ENCODE measurements at regions not wholly inside any gene's neighbourhood (a gene's known extent, or its start where the extent isn't known, plus 50 kb on each side); places are given as distances from the start of the nearest gene placed in this dataset.

GRCh38 chr3:118754406-118755252, 280.0 kb downstream of the IGSF11 start:
- TF ChIP-seq EZH2 (IDR thresholded peaks at IDR 0.05; ENCODE audit: insufficient read depth, poor library complexity, severe bottlenecking), result no peak
- TF ChIP-seq EZH2phosphoT487 (IDR thresholded peaks at IDR 0.05; ENCODE audit: insufficient read depth, low read depth), result no peak
- no peaks in the 10 kb centered on the region for H3K79me2 ChIP-seq (ENCODE audit: insufficient read depth)
- H3K27me3 ChIP-seq (replicated peaks; ENCODE audit: insufficient read depth), result no peaks in the 10 kb centered on the region
- no peaks in the 10 kb centered on the region for H3K9me3 ChIP-seq (ENCODE audit: low read depth)
- no peaks in the 10 kb centered on the region for H3F3A ChIP-seq (ENCODE audit: insufficient read depth)
- no peak overlapping the region for H3K4me3 ChIP-seq
- no peaks in the 10 kb centered on the region for H3K4me1 ChIP-seq (ENCODE audit: insufficient read depth)
- H4K20me1 ChIP-seq (ENCODE audit: insufficient read depth), result no peaks in the 10 kb centered on the region
- no peak overlapping the region for H3K4me2 ChIP-seq (ENCODE audit: unreplicated experiment)
- in situ Hi-C loops (cut with MboI), result no loop called here
- no peaks in the 10 kb centered on the region for H3K36me3 ChIP-seq (ENCODE audit: low read depth)
- no peaks in the 10 kb centered on the region for H3K9me2 ChIP-seq (ENCODE audit: insufficient read depth)
- H3K27ac ChIP-seq, result no peak overlapping the region
- WGBS, 2 experiments (ENCODE audit: low coverage in 1 of 2, low lambda C conversion rate in 2 of 2, missing lambda C conversion rate in 2 of 2), result 30 to 35% methylated on average over 7 of the region's 7 CpGs
- no peak overlapping the region for H3K9ac ChIP-seq
- no peak for DNase-seq
- H2AFZ ChIP-seq, result no peak overlapping the region

- Histone ChIP-seq H3K4me3 (no peak overlapping the region), H4K20me1 (ENCODE audit: insufficient read depth) (no peaks in the 10 kb centered on the region), H2AFZ (no peak overlapping the region), H3K9ac (no peak overlapping the region), H3K27me3 (replicated peaks; ENCODE audit: insufficient read depth) (no peaks in the 10 kb centered on the region), H3K4me1 (ENCODE audit: insufficient read depth) (no peaks in the 10 kb centered on the region), H3K9me2 (ENCODE audit: insufficient read depth) (no peaks in the 10 kb centered on the region), H3K36me3 (ENCODE audit: low read depth) (no peaks in the 10 kb centered on the region), H3K79me2 (ENCODE audit: insufficient read depth) (no peaks in the 10 kb centered on the region), H3K27ac (no peak overlapping the region), H3K4me2 (ENCODE audit: unreplicated experiment) (no peak overlapping the region), H3K9me3 (ENCODE audit: low read depth) (no peaks in the 10 kb centered on the region), H3F3A (ENCODE audit: insufficient read depth) (no peaks in the 10 kb centered on the region)
- DNase-seq, result no peak
- in situ Hi-C loops (cut with MboI), result no loop called here
- WGBS, 2 experiments (ENCODE audit: low coverage in 1 of 2, low lambda C conversion rate in 2 of 2, missing lambda C conversion rate in 2 of 2), result 25 to 33% methylated on average over 3 of the region's 3 CpGs
- TF ChIP-seq EZH2 (IDR thresholded peaks at IDR 0.05; ENCODE audit: insufficient read depth, poor library complexity, severe bottlenecking) (no peak), EZH2phosphoT487 (IDR thresholded peaks at IDR 0.05; ENCODE audit: insufficient read depth, low read depth) (no peak)
Observed at GRCh38 chr3:118755253-118755801, 279.3 kb downstream of the IGSF11 start.

GRCh38 chr3:118760585-118761290, 273.9 kb downstream of the IGSF11 start:
- Histone ChIP-seq H3K27me3 (replicated peaks; ENCODE audit: insufficient read depth) (no peaks in the 10 kb centered on the region), H3K9me3 (ENCODE audit: low read depth) (no peaks in the 10 kb centered on the region), H2AFZ (no peak overlapping the region), H3K9ac (no peak overlapping the region), H3K9me2 (ENCODE audit: insufficient read depth) (no peaks in the 10 kb centered on the region), H4K20me1 (ENCODE audit: insufficient read depth) (no peaks in the 10 kb centered on the region), H3K36me3 (ENCODE audit: low read depth) (no peaks in the 10 kb centered on the region), H3F3A (ENCODE audit: insufficient read depth) (no peaks in the 10 kb centered on the region), H3K4me1 (ENCODE audit: insufficient read depth) (no peaks in the 10 kb centered on the region), H3K4me2 (ENCODE audit: unreplicated experiment) (no peak overlapping the region), H3K79me2 (ENCODE audit: insufficient read depth) (no peaks in the 10 kb centered on the region), H3K27ac (no peak overlapping the region), H3K4me3 (no peak overlapping the region)
- TF ChIP-seq EZH2 (IDR thresholded peaks at IDR 0.05; ENCODE audit: insufficient read depth, poor library complexity, severe bottlenecking) (no peak), EZH2phosphoT487 (IDR thresholded peaks at IDR 0.05; ENCODE audit: insufficient read depth, low read depth) (no peak)
- no peak for DNase-seq
- 28 to 39% methylated on average over 5 of the region's 5 CpGs for WGBS, 2 experiments (ENCODE audit: low coverage in 1 of 2, low lambda C conversion rate in 2 of 2, missing lambda C conversion rate in 2 of 2)
- in situ Hi-C loops (cut with MboI), result no loop called here

DNA sequence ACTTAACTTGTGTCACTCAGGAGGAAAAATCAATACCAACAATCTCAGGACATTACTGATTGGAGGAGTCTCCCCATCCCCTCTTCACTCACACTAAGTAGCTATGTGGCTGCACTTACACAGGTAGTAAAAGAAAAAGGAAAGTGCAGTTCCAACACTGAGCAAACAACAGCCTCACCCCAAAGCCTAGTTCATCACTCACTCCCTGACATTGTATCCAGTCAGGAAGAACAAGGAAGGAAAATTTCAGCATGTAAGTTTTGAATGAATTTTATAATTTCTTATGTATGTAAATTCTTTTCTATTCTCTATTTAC, 273.4 kb downstream of the IGSF11 start:
- TF ChIP-seq EZH2 (IDR thresholded peaks at IDR 0.05; ENCODE audit: insufficient read depth, poor library complexity, severe bottlenecking) (no peak), EZH2phosphoT487 (IDR thresholded peaks at IDR 0.05; ENCODE audit: insufficient read depth, low read depth) (no peak)
- no peak overlapping the region for H3K9ac ChIP-seq
- H4K20me1 ChIP-seq (ENCODE audit: insufficient read depth), result no peaks in the 10 kb centered on the region
- H3F3A ChIP-seq (ENCODE audit: insufficient read depth), result no peaks in the 10 kb centered on the region
- no peak overlapping the region for H2AFZ ChIP-seq
- no peak overlapping the region for H3K4me3 ChIP-seq
- H3K4me1 ChIP-seq (ENCODE audit: insufficient read depth), result no peaks in the 10 kb centered on the region
- H3K9me3 ChIP-seq (ENCODE audit: low read depth), result no peaks in the 10 kb centered on the region
- no peak overlapping the region for H3K27ac ChIP-seq
- H3K79me2 ChIP-seq (ENCODE audit: insufficient read depth), result no peaks in the 10 kb centered on the region
- in situ Hi-C loops (cut with MboI), result no loop called here
- no peaks in the 10 kb centered on the region for H3K27me3 ChIP-seq (replicated peaks; ENCODE audit: insufficient read depth)
- no peaks in the 10 kb centered on the region for H3K9me2 ChIP-seq (ENCODE audit: insufficient read depth)
- no peak for DNase-seq
- H3K36me3 ChIP-seq (ENCODE audit: low read depth), result no peaks in the 10 kb centered on the region
- H3K4me2 ChIP-seq (ENCODE audit: unreplicated experiment), result no peak overlapping the region

Data from GM23248 (cell line).